ENCODE measurements at regions not wholly inside any gene's neighbourhood (a gene's known extent, or its start where the extent isn't known, plus 50 kb on each side); places are given as distances from the start of the nearest gene placed in this dataset.

GRCh38 chr1:106457368-106457767 is 599.1 kb upstream of the PRMT6 start:
- H3K4me3 ChIP-seq (ENCODE audit: low read depth in 1 of 3, low read length in 3 of 3), result no peak overlapping the region
- H3K9me3 ChIP-seq (ENCODE audit: control insufficient read depth in 4 of 4, low read length in 3 of 4), result no peaks in the 10 kb centered on the region
- no peak for DNase-seq (ENCODE audit: low spot score)
- TF ChIP-seq HNF4G (IDR thresholded peaks at IDR 0.05) (no peak), GABPA (IDR thresholded peaks at IDR 0.05 in 1 of 2, conservative IDR thresholded peaks at IDR 0.05 in 1 of 2) (no peak), NR2F2 (IDR thresholded peaks at IDR 0.05) (no peak), REST (IDR thresholded peaks at IDR 0.05) (no peak), HNF4A (conservative IDR thresholded peaks at IDR 0.05) (no peak), TAF1 (conservative IDR thresholded peaks at IDR 0.05) (no peak)
- no peaks in the 10 kb centered on the region for H3K36me3 ChIP-seq (ENCODE audit: control insufficient read depth in 4 of 4, insufficient read depth in 3 of 4, low read depth in 1 of 4, low read length in 3 of 4)
- H3K9ac ChIP-seq (ENCODE audit: low read depth in 1 of 2, low read length in 2 of 2), result no peak overlapping the region
- no peak overlapping the region for H3K27ac ChIP-seq (ENCODE audit: low read depth in 1 of 2, low read length in 2 of 2)
- no peaks in the 10 kb centered on the region for H3K4me1 ChIP-seq (ENCODE audit: control insufficient read depth in 4 of 4, insufficient read depth in 4 of 4, low read length in 3 of 4)
- WGBS, result 77% methylated on average over 1 of the region's 1 CpG
- H3K27me3 ChIP-seq (ENCODE audit: control insufficient read depth in 4 of 4, insufficient read depth in 4 of 4, low read length in 3 of 4), result no peaks in the 10 kb centered on the region

- Histone ChIP-seq H3K4me1 (ENCODE audit: control insufficient read depth in 4 of 4, insufficient read depth in 4 of 4, low read length in 3 of 4) (no peaks in the 10 kb centered on the region), H3K27me3 (ENCODE audit: control insufficient read depth in 4 of 4, insufficient read depth in 4 of 4, low read length in 3 of 4) (no peaks in the 10 kb centered on the region), H3K9me3 (ENCODE audit: control insufficient read depth in 4 of 4, low read length in 3 of 4) (no peaks in the 10 kb centered on the region), H3K27ac (ENCODE audit: low read depth in 1 of 2, low read length in 2 of 2) (no peak overlapping the region), H3K9ac (ENCODE audit: low read depth in 1 of 2, low read length in 2 of 2) (no peak overlapping the region), H3K36me3 (ENCODE audit: control insufficient read depth in 4 of 4, insufficient read depth in 3 of 4, low read depth in 1 of 4, low read length in 3 of 4) (no peaks in the 10 kb centered on the region), H3K4me3 (ENCODE audit: low read depth in 1 of 3, low read length in 3 of 3) (no peak overlapping the region)
- TF ChIP-seq MAX (IDR thresholded peaks at IDR 0.05) (no peak), EGR1 (IDR thresholded peaks at IDR 0.05; ENCODE audit: low read depth in 2 of 2) (no peak), RXRA (IDR thresholded peaks at IDR 0.05) (no peak), CTCF (IDR thresholded peaks at IDR 0.05; ENCODE audit: low read depth, low read length, missing input control) (no peak), NR2F2 (IDR thresholded peaks at IDR 0.05) (no peak), FOXA1 (IDR thresholded peaks at IDR 0.05) (no peak), FOXA2 (IDR thresholded peaks at IDR 0.05) (no peak), YY1 (IDR thresholded peaks at IDR 0.05) (no peak), ZBTB33 (IDR thresholded peaks at IDR 0.05) (no peak), REST (IDR thresholded peaks at IDR 0.05) (no peak), GABPA (IDR thresholded peaks at IDR 0.05 in 1 of 2, conservative IDR thresholded peaks at IDR 0.05 in 1 of 2) (no peak), SP1 (IDR thresholded peaks at IDR 0.05) (no peak), RAD21 (IDR thresholded peaks at IDR 0.05) (no peak)
- WGBS, result 70% methylated on average over 4 of the region's 4 CpGs
- no peak for DNase-seq (ENCODE audit: low spot score)
Measured at GRCh38 chr1:106458866-106459265, 597.6 kb upstream of the PRMT6 start.

All from liver (tissue), 8 donors.